GM23338 (cell line): ENCODE measurements at regions not wholly inside any gene's neighbourhood (a gene's known extent, or its start where the extent isn't known, plus 50 kb on each side); places are given as distances from the start of the nearest gene placed in this dataset.
A peak's percentile ranks its signal among the peaks of the same experiment; 100 is the strongest.

Experiments
- ATAC-seq: fragments of 200-7000 bp; cut with Tn5 transposase; 3 replicates; pipeline ENCODE4 v1.9.1; 2020
- DNase-seq: peaks from one replicate; pipeline ENCODE4 v3.0.0-alpha.2; 2015; ENCODE audit warnings: low spot score
- H2AFZ ChIP-seq: fragments of 200-600 bp; sonication (generic); 2 replicates; pipeline ENCODE4 v1.8.0; 2016; ENCODE audit warnings: antibody characterized with exemption, mild to moderate bottlenecking, moderate library complexity
- H3F3A ChIP-seq: fragments of 200-600 bp; sonication (generic); replicated peaks from 2 replicates; pipeline ENCODE4 v1.8.0; 2017; ENCODE audit warnings: antibody characterized with exemption, mixed run types, low read depth
- H3K27ac ChIP-seq: fragments of 200-600 bp; sonication (generic); 2 replicates; pipeline ENCODE4 v1.6.1; 2016; ENCODE audit warnings: low read depth
- H3K27me3 ChIP-seq: fragments of 200-600 bp; sonication (generic); 2 replicates; pipeline ENCODE4 v1.8.0; 2016; ENCODE audit warnings: mild to moderate bottlenecking, mixed run types, moderate library complexity; ENCODE audit not compliant: insufficient read depth
- H3K36me3 ChIP-seq: fragments of 200-600 bp; sonication (generic); 2 replicates; pipeline ENCODE4 v1.8.0; 2016; ENCODE audit warnings: mild to moderate bottlenecking; ENCODE audit not compliant: insufficient read depth
- H3K4me1 ChIP-seq: fragments of 200-600 bp; sonication (generic); 2 replicates; pipeline ENCODE4 v1.8.0; 2016; ENCODE audit warnings: mild to moderate bottlenecking, moderate library complexity; ENCODE audit not compliant: insufficient read depth
- H3K4me2 ChIP-seq: fragments of 200-600 bp; sonication (generic); 2 replicates; pipeline ENCODE4 v1.7.1; 2017; ENCODE audit warnings: mixed run types
- H3K4me3 ChIP-seq: fragments of 200-600 bp; sonication (generic); 2 replicates; pipeline ENCODE4 v1.6.1; 2016; ENCODE audit warnings: mixed run types
- H3K79me2 ChIP-seq: fragments of 200-600 bp; sonication (generic); replicated peaks from 2 replicates; pipeline ENCODE4 v1.8.0; 2017; ENCODE audit warnings: mild to moderate bottlenecking; ENCODE audit not compliant: insufficient read depth
- H3K9me2 ChIP-seq: fragments of 200-600 bp; sonication (generic); 2 replicates; pipeline ENCODE4 v1.8.0; 2017; ENCODE audit not compliant: insufficient read depth
- H4K20me1 ChIP-seq: fragments of 200-600 bp; sonication (generic); replicated peaks from 2 replicates; pipeline ENCODE4 v1.8.0; 2017; ENCODE audit warnings: mild to moderate bottlenecking; ENCODE audit not compliant: insufficient read depth
- H3K27ac Mint-ChIP-seq: 2 replicates; pipeline ENCODE4 v1.8.0; 2020; ENCODE audit warnings: inconsistent platforms, mild to moderate bottlenecking, moderate library complexity, mixed read lengths
- H3K27me3 Mint-ChIP-seq: 3 replicates; pipeline ENCODE4 v1.8.0; 2022; ENCODE audit warnings: low read depth, mild to moderate bottlenecking, moderate library complexity, mixed read lengths, inconsistent platforms; ENCODE audit not compliant: insufficient read depth, poor library complexity
- H3K36me3 Mint-ChIP-seq: 3 replicates; pipeline ENCODE4 v1.8.0; 2021; ENCODE audit warnings: low read depth, mild to moderate bottlenecking, inconsistent platforms, moderate library complexity, mixed read lengths
- H3K4me1 Mint-ChIP-seq: 3 replicates; pipeline ENCODE4 v1.8.0; 2020; ENCODE audit warnings: mild to moderate bottlenecking, inconsistent platforms, mixed read lengths
- H3K4me3 Mint-ChIP-seq: 3 replicates; pipeline ENCODE4 v1.8.0; 2021; ENCODE audit warnings: moderate library complexity, mild to moderate bottlenecking, inconsistent platforms, mixed read lengths
- H3K9me3 Mint-ChIP-seq: 3 replicates; pipeline ENCODE4 v1.8.0; 2020; ENCODE audit warnings: moderate library complexity, mild to moderate bottlenecking, inconsistent platforms, mixed read lengths
- CREB1 ChIP-seq: fragments of 250-450 bp; sonication (Bioruptor Pico); IDR thresholded peaks from 2 replicates; pipeline ENCODE4 v1.5.0; 2020; ENCODE audit warnings: low read depth, mild to moderate bottlenecking, moderate library complexity
- CTCF ChIP-seq, 2 experiments: fragments of 200-600 bp in 1 of 2; sonication (generic) in 1 of 2; conservative IDR thresholded peaks; 2 replicates each; pipeline versions ENCODE4 v1.5.1 to v1.6.1; 2016 to 2017; ENCODE audit warnings: antibody characterized with exemption in 2 of 2, low read depth in 2 of 2, mild to moderate bottlenecking in 2 of 2, moderate library complexity in 1 of 2
- EZH2 ChIP-seq: fragments of 200-600 bp; sonication (generic); IDR thresholded peaks from one replicate; pipeline ENCODE4 v1.8.0; 2017; ENCODE audit warnings: antibody characterized with exemption, mild to moderate bottlenecking, low read depth; ENCODE audit not compliant: unreplicated experiment
- EZH2phosphoT487 ChIP-seq: fragments of 200-600 bp; sonication (generic); IDR thresholded peaks from one replicate; pipeline ENCODE4 v1.8.1; 2018; ENCODE audit warnings: antibody characterized with exemption; ENCODE audit not compliant: unreplicated experiment
- JUNB ChIP-seq: IDR thresholded peaks from one replicate; pipeline ENCODE4 v1.6.1; 2016; ENCODE audit warnings: antibody characterized with exemption; ENCODE audit not compliant: unreplicated experiment
- NANOG ChIP-seq: IDR thresholded peaks from 2 replicates; pipeline ENCODE4 v1.6.1; 2016; ENCODE audit warnings: antibody characterized with exemption, borderline replicate concordance
- POLR2AphosphoS5 ChIP-seq: IDR thresholded peaks from 2 replicates; pipeline ENCODE4 v1.6.1; 2016; ENCODE audit warnings: antibody characterized with exemption, low read depth
- REST ChIP-seq: IDR thresholded peaks from one replicate; pipeline ENCODE4 v1.6.1; 2018; ENCODE audit warnings: antibody characterized with exemption; ENCODE audit not compliant: unreplicated experiment
- ZNF114 ChIP-seq: fragments of 250-450 bp; sonication (Bioruptor Pico); IDR thresholded peaks from 2 replicates; pipeline ENCODE4 v1.5.0; 2020; ENCODE audit warnings: mild to moderate bottlenecking, moderate library complexity
- ZNF462 ChIP-seq: fragments of 250-450 bp; sonication (Bioruptor Pico); IDR thresholded peaks from 2 replicates; pipeline ENCODE4 v1.5.0; 2020; ENCODE audit warnings: mild to moderate bottlenecking, moderate library complexity

- TF ChIP-seq NANOG (no peak), REST (no peak), POLR2AphosphoS5 (no peak), ZNF114 (CRISPR knock-in tag) (no peak), CREB1 (CRISPR knock-in tag) (no peak)
These were observed 1232.3 kb upstream of the SLC39A10 start (continued) for GRCh38 chr2:194424683-194425209.

- no peaks in the 10 kb centered on the region for H3K36me3 Mint-ChIP-seq
- Histone ChIP-seq H3K4me2 (no peak overlapping the region), H3K4me1 (no peaks in the 10 kb centered on the region), H3K36me3 (no peaks in the 10 kb centered on the region), H3K4me3 (no peak overlapping the region), H3K79me2 (no peaks in the 10 kb centered on the region), H3K9me2 (no peaks in the 10 kb centered on the region), H3K27me3 (no peaks in the 10 kb centered on the region), H4K20me1 (no peaks in the 10 kb centered on the region), H3F3A (no peaks in the 10 kb centered on the region), H3K27ac (no peak overlapping the region), H2AFZ (0 out of 2 replicates have a peak overlapping the region, but pooled peaks have one; percentile 20)
- no peaks in the 10 kb centered on the region for H3K9me3 Mint-ChIP-seq
- ATAC-seq (no peak), DNase-seq (no peak)
- H3K4me1 Mint-ChIP-seq, result no peaks in the 10 kb centered on the region
- no peaks in the 10 kb centered on the region for H3K27me3 Mint-ChIP-seq
- no peak overlapping the region for H3K4me3 Mint-ChIP-seq
- H3K27ac Mint-ChIP-seq, result no peak overlapping the region
- no peak for TF ChIP-seq CREB1 (CRISPR knock-in tag)
- no peak for TF ChIP-seq CTCF (conservative IDR thresholded peaks at IDR 0.05; ENCODE audit: low read depth in 2 of 2)
- no peak for TF ChIP-seq EZH2phosphoT487
- no peak for TF ChIP-seq POLR2AphosphoS5
- no peak for TF ChIP-seq JUNB
- TF ChIP-seq EZH2, result no peak
- no peak for TF ChIP-seq REST
- no peak for TF ChIP-seq ZNF462 (CRISPR knock-in tag)
These were observed 1245.8 kb upstream of the SLC39A10 start for GRCh38 chr2:194411221-194411620.
